CD4-positive, alpha-beta T cell treated with Interferon gamma for 1 hour (primary cell): ENCODE measurements at regions not wholly inside any gene's neighbourhood (a gene's known extent, or its start where the extent isn't known, plus 50 kb on each side); places are given as distances from the start of the nearest gene placed in this dataset.
A peak's percentile ranks its signal among the peaks of the same experiment; 100 is the strongest.
"Not testable (repeated sequence)": the region's sequence is repeated elsewhere in the genome, so short reads cannot be mapped to it uniquely, and the experiment has no call there.

Source experiments
- DNase-seq: peaks from one replicate; pipeline ENCODE4 v3.0.0-alpha.2; 2020

DNA sequence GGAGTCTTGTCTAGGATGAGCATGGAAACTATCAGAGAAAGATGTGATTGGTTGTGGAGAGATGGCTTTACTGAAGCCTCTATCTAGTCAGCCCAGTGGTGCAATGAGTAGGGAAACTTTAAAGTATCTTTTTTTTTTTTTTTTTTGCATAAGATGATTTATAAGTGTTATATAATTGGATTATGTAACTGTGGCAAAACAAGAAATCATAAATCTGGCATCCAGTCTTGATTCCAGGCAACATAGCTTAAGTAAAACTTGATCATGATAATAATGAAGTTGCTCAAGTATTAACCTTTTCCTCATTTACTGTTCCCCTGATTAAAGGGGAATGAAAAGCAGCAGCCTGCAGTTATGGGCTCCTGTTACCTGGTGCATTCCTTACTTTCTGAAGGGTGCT is 538.0 kb upstream of the ATP2B1 start:
- DNase-seq: no peak

DNA sequence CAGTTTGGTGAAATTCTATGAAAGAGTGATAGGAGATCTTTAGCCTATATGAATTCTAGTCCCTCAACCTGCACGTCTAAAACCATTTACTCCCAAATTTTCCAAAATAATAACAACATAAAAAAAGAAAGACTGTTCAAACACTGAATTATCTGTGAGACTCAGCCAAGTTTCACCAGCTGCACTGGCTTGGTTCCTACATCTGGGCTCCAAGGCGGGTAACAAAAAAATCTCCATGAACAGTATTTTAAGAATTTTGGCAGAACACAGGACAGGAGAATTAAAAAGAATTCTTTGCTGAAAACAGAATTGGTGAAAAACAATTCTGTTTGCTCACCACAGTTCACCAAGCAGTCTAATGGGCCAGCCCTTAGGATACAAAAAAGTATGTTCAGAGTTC is 536.8 kb upstream of the ATP2B1 start:
- DNase-seq: no peak

DNA sequence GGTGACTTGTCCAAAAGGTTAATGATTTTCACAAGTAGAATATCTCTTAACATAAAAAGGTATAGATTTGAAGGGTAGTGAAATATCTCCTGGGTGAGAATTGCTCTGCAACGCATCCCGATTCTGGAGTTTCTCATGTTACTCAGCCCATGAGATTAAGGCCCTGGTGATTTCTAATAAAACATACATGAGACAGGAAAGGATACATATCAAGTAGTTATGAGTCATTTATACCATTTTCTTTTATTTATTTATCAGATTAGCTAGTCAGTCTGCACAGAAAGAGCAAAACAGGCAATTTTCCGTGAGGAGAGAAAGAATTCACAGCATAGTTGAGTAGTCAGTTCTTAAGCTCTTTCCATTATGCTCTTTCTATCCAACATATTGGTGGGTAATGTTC is 535.6 kb upstream of the ATP2B1 start:
- DNase-seq: no peak

DNA sequence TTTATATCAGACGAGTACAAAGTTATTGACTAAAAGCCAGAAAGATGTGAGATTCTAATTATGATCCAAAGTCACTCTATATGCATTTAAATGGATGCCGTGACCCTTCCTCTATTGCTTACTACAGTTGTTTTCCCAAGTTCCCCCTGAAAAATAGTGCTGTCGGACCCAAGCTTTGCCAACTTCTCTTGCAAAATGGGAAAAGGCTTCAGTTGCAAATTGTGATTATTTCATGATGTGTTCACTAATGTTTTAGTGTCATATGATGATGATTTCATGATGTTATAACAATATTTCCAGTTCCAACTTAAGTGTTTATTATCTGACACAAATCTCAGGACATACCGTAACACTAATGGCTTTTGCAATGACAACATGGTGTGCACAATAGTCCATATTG is 534.6 kb upstream of the ATP2B1 start:
- no peak for DNase-seq

DNA sequence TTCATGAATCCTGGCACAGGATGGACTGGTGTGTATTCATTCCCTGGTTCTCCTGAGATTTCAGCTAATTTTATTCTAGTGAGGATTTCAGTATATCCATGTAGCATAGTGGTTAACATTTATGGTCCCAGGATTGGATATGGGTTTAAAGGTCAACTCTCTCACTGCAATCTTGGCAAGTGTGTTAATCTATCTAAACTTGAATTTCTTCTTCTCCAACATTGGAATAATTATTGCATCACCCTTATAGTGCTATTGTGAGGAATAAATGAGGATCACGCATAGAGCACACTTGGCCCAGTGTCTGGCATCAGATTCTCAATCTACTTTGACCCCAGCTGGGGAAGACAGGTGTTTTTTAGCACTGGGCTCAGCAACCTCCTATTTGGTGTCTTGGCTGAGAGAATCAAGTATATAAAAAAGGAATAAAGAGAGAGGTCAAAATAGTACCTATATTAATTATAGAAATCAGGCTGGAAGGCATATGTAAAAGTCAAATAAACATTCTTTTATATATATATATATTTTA is 531.2 kb upstream of the ATP2B1 start:
- DNase-seq: no peak

DNA sequence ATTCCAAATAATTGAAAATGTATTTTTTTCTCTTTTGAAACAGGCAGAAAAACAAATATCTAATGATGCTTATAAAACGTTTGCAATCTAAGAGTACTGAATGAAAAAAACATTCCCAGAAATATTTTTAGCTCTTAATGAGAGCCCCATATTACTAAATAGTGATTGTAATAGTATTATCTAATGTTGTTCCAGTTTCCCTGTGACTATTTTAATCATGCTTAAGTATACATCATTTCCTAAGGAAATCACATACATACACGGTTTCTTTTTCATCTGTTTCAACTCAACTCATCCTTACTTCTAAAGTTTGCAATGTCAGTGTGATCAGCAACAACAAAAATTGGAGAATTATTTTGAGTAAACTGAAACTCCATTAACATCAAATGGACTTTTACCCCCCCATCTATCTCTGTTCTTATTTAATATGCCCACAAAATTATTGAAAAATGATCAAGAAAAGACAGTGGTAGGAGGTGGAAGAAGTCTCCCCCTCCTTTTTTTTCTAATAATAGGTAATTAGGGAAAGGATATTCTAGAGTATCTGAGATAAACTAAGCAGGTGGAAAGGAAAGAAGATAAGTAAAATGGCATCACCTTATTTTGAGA is 530.1 kb upstream of the ATP2B1 start:
- no peak for DNase-seq

DNA sequence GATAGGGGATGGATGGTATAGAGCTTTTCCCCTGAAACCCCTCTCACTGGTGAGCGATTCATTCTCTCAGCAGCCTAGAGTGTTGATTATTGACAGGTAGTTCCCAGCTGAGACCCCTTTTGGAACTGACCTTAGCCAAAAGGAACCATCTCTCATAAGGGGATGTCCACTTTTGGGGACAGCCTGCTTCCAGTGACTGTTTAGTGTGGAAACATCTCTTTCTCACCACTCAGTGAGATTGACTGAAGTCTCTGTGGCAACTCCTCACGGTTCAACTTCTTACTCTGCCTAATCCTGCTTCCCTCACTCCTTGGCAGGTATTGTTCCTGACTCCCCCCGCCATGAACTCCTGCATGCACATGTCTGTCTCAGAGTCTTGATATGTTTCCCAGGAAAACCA is 529.2 kb upstream of the ATP2B1 start:
- DNase-seq: no peak

DNA sequence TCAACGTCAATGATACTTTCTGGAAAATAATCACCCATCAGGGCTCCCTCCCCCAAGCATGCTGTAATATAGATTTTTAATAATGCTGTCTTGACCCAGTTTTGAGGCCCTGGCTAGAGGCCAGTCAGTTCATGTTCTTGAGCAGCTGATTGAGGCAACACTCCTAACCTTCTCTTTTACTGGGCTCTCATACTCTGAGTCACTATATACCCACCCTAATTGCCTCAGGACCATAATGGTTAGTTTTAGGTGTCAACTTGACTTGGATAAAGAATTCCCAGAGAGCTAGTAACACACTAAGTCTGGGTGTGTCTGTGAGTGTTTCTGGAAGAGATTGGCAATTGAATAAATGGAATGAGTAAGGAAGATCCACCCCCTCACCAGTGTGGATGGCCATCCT is 527.0 kb upstream of the ATP2B1 start:
- no peak for DNase-seq

DNA sequence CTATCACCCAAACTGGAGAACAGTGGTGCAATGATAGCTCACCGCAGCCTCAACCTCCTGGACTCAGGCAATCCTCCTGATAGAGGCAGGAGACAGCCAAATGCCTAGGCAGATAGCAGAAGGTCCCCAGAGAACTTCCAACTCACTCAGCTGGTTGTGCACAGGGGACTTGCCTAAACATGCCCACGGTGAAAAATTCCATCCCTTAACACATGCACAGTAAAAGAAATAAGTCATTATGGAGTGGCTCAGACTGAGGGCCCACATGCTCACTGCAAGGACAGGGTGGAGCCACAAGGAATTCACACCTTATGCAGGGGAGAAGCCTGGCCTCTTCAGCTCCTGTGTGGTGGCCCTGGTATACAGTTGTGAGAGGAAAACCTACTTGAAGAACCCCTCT is 525.8 kb upstream of the ATP2B1 start:
- DNase-seq: no peak

DNA sequence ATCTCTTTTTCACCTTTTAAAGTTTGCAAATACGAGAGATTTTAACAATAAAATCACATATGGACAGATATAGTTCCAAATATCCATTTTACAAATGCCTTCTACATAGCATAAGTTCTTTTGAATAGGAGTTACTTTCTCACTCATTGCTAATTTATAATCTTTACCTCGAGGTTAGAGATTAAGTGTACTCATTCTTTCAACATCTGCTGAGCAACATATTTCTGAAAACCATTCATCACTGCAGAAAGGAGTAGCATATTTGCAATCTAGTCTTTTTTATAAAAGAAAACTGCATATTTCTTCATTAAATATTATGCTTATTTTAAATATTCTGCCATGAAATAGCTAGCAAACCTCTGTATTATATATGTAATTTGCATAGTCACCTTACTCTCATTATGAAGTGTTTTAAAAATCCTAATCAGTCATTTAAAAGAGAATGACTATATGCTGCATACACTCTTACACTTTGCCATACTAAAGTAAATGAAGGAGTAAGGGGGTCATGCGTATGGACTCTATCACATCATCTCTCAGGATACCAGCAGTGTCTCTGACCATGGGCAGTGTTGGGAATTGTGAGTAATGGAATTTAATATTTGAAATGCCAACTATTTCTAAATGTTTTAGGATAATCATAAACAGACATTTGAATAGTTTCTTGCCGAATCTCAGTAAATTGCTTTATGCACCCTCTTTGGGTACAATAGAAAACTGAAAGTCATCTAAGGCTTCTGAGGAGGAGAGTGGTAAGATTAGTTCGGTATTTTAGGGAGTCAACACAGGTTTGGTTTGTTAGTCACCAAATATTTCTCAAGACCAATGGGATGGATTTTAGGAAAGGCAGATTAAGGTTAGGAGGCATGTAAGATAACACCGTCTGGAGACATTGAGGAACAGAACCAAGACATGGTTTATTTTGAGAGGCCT is 524.8 kb upstream of the ATP2B1 start:
- no peak for DNase-seq

DNA sequence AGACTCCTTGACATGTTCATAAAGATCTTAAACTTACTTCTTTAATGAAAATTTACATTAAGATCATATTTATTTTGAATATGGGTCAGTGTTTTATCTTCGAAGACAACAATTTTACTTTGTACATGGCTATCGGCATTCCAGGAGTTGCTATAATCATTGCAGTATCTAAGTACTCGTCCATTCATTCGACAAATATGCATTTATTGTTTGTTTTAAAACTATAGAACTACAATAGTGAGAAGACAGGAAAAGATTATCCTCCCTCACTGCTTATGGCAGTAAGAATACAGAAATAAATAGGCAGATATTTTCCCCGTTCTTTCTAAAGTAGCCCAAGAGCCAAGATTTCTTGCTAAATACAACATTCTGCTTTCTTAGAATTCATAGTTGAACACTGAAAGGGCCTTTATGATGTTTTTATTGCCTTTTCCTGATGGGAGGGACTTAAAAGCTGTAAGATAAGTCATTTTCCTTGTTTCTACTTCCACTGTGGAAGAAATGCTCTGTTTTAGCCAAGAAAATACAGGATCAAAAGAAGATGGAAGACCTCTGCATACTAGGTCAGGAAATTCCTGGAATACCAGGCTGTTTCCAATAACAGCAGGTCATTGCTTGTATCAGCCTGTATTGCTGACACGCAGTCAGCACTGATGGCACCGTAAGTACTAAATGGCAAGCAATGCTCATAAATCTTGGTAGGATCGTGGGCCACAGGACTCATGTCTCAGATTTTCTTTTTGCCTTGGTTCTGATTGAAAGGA is 521.0 kb upstream of the ATP2B1 start:
- DNase-seq: no peak

DNA sequence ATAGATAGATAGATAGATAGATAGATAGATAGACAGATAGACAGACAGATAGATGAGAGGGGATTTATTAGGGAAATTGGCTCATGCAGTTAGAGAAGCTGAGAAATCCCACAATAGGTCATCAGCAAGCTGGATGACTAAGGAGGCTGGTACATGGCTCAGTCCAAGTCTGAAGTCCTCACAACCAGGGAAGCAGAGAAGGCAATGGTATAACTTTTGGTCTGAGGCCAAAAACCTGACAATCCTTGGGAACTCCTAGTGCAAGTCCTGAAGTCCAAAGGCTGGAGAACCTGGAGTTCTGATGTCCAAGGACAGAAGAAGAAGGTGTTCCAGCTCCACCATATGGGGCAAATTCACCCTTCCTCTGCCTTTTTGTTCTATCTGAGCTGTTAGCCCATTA is 517.6 kb upstream of the ATP2B1 start:
- no peak for DNase-seq

DNA sequence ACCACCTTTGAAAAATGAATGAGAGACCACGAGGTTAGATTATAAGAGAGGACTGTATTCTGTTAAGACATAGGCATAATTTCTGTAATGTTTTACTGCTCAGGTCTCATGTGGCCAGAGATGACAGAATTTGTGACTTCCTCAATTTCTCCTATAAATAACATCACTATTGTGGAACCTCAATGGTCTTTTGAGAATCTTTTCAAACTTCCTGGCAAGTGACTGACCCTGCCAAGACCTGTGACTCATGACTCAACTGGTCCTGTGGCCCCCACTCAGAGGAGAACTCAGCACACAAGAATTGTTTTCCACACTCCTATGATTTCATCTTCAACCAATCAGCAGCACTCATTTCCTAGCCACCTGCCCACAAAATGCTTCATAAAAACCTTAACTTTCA is 508.2 kb upstream of the ATP2B1 start:
- DNase-seq: peak; percentile 4

DNA sequence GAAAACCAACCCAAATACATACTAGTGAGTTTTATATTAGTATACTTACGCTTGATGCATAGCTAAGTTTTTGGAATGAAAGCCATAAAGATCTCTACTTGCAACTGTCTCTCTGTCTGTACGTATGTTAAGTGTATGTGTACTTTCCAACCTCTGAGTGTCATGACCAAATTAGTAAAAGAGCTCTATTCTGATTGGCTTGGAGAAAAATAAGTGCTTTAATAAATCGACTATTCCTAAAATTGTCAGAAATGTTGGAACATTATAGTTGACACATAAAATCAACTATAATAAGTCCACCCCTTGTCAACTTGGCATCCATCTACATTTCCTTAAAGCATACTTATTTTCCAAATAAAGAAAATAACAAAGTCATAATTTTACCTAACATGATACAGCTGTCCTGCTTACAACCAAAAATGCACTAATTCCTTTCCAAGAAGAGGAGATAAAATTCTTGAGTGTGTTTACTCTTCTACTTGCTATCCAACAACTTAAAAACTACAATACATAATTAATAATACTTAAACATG is 507.4 kb upstream of the ATP2B1 start:
- no peak for DNase-seq

DNA sequence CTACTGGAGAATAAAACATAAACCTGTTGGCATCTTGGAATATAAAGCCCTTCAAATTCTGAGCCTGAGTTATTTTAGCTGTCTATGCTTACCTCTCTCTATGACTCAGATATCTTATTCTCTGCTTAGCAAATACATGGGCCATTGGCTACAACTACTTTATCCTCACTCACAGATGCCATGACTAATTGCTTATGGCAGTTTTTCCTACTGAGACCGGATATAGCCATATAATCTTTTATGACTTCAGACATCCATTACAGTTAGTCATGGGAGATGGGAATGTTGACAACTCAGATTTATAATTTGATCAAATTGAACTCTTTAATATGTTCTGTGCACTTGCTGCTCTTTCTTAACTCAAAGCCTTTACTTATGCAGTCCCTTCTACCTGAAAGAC is 502.4 kb upstream of the ATP2B1 start:
- DNase-seq: no peak

DNA sequence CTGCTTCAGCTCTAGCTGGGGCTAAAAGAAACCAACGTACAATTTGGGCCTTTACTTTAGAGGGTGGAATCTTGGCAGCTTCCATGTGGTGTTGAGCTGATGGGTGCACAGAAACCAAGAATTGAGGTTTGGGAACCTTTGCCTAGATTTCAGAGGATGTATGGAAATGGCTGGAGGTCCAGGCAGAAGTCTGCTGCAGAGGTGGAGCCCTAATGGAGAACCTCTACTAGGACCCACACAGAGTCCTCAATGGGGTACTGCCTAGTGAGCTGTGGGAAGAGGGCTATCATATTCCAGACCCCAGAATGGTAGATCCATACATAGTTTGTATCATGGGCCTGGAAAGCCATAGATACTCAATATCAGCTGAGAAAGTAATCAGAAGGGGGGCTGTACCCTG is 500.4 kb upstream of the ATP2B1 start:
- no peak for DNase-seq

DNA sequence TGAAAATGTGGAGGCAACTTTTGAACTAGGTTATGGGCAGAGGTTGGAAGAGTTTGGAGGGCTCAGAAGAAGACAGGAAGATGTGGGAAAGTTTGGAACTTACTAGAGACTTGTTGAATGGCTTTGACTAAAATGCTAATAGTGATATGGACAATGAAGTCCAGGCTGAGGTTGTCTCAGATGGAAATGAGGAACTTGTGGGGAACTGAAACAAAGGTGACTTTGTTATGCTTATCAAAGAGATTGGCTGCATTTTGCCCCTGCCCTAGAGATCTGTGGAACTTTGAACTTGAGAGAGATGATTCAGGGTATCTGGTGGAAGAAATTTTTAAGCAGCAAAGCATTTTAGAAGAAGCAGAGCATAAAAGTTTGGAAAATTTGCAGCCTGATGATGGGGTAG is 499.7 kb upstream of the ATP2B1 start:
- not testable (repeated sequence) for DNase-seq

DNA sequence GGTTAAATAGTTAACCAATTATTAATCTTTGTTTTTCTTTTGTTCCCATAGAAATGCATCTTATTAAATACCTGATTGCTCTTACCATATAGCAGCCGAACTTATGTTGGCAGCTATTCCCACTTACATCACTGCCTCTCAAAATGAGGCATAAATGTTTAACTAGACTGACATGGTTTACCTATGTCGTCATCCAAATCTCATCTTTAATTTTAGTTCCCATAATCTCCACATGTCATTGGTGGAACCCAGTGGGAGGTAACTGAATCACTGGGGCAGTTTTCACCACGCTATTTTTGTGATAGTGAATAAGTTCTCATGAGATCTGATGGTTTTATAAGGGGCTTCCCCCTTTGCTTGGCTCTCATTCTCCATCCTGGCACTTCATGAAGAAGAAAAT is 499.2 kb upstream of the ATP2B1 start:
- DNase-seq: no peak

DNA sequence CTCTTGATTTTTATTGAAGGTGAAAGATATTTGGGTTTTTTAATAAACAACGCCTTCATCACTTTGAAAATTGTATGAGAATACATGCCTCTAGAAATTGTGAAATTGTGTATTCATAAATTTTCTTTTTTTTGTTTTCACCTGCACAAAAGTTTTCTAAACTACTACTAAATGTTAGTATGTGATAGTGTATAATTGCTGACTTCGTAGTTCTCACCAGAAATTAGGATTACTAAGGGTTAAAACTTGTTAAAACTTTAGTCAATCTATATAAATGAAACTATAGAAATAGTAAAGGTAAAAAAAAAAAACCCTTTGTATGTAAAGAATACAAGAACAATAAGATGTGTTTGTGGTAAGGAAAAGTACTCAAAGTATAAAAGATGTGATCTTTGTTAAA is 496.5 kb upstream of the ATP2B1 start:
- DNase-seq: no peak

DNA sequence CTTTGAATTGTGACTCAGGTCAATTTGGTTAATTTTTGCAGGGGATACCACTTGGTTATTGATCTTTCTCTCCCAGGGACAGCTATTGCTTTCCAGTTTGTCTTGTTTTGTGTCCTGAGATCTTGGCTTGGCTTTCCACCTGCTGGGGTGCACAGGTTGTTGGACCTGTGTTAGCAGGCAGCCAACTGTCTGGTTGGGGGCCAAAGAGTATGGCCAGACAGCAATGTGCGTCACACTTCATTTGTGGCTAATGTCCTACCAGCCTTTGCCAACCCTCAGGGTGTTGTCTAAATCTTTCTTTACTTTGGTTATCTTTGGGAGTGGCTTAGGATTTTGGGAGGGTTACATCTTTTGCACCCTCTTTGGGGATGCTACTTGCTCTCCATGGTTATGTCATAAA is 494.9 kb upstream of the ATP2B1 start:
- no peak for DNase-seq

DNA sequence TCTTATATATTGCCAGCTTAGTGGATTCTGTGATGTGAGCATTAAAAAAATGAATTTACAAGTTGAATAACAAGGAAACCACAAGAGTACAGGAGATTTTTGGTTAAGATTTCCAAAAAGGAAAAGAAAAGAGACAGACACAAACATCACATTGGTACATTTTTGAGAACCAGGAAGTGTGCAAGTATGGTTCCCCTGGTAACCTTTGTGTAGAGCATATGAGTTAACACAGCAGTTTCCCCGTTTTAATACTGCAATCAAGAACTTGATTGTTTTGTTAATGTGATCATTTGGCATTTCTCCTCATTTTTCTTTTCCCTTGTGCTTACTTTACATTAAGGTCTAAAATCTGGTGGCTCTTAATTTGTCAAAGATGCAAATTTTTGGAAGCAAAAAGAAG is 490.4 kb upstream of the ATP2B1 start:
- no peak for DNase-seq

DNA sequence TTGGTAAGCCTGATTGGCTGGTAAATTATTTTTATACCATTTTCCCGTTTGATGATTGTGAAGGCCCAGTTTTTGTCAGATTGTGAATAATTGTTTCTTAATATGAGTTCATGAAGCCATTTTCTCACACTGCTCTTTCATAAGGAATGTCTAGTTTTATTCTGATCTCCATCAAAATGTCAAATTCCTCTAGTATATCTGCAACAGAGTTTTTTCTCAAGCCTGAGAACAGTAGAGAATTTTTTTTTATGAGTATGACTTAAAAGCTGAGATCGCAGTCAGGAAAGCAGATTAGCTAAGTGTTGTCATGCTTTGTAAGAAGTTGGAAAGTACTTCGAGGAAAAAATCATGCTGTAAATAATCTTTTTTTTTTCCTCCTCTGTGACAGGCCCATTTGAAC is 484.9 kb upstream of the ATP2B1 start:
- no peak for DNase-seq

DNA sequence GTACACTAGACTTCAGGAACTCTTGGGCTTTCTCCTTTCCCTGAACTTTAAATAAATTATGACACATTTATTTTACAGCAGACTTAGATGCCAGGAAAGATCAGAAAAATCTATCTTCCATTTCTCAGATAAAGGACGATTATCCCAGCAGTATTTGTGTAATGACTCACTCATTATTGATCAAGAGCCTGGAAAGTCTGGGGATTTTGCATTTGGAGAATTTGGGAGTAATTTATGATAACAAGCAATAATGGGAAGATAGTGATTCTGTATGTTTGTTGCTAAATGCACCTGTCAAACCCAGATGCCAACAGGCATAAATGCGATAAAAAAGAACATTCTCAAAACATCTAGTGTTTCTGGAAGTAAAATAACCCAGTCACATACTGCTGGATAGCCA is 480.2 kb upstream of the ATP2B1 start:
- DNase-seq: no peak
